ENCODE measurements at regions not wholly inside any gene's neighbourhood (a gene's known extent, or its start where the extent isn't known, plus 50 kb on each side); places are given as distances from the start of the nearest gene placed in this dataset.
"Not testable (repeated sequence)": the region's sequence is repeated elsewhere in the genome, so short reads cannot be mapped to it uniquely, and the experiment has no call there.

GRCh38 chr3:146709969-146710368, 104.8 kb upstream of the PLSCR5 start:
- H3K4me3 ChIP-seq (ENCODE audit: low read depth, low read length) = no peak overlapping the region
- DNase-seq (ENCODE audit: low read depth) = no peak
- TF ChIP-seq CTCF (IDR thresholded peaks at IDR 0.05; ENCODE audit: low read depth, low read length) (no peak), MYC (IDR thresholded peaks at IDR 0.05; ENCODE audit: low read depth, low read length) (no peak), POLR2A (IDR thresholded peaks at IDR 0.05; ENCODE audit: extremely low read depth, insufficient read length) (no peak)
- TF ChIP-seq, protein P1, sequence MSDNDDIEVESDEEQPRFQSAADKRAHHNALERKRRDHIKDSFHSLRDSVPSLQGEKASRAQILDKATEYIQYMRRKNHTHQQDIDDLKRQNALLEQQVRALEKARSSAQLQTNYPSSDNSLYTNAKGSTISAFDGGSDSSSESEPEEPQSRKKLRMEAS (IDR thresholded peaks at IDR 0.05; ENCODE audit: low read depth, low read length) = no peak

DNA sequence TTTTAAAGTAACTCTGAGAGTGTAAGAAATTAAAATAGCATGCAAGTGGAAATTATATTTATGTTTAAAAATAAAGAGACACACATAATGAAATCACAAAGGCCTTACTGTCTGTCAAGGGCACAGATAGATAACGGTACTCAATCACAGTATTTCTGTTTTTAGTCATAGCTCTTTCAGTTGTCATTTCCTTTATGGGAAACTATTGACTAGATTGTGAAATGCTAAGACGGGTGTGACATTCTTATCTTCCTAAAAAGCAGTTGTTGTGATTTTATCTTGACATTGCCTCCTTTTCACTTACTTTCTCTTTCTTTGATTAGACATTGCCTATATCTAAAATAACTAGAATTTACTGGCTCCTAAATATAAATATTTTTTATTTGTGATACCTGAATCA, 100.1 kb upstream of the PLSCR5 start:
- TF ChIP-seq, protein P1 (IDR thresholded peaks at IDR 0.05; ENCODE audit: low read depth, low read length) = no peak
- TF ChIP-seq CTCF (IDR thresholded peaks at IDR 0.05; ENCODE audit: low read depth, low read length) (no peak), POLR2A (IDR thresholded peaks at IDR 0.05; ENCODE audit: extremely low read depth, insufficient read length) (no peak)
- no peak overlapping the region for H3K4me3 ChIP-seq (ENCODE audit: low read depth, low read length)
- no peak for DNase-seq (ENCODE audit: low read depth)

- TF ChIP-seq POLR2A (IDR thresholded peaks at IDR 0.05; ENCODE audit: extremely low read depth, insufficient read length) (no peak), MYC (IDR thresholded peaks at IDR 0.05; ENCODE audit: low read depth, low read length) (no peak), CTCF (IDR thresholded peaks at IDR 0.05; ENCODE audit: low read depth, low read length) (no peak)
- no peak for DNase-seq (ENCODE audit: low read depth)
- no peak overlapping the region for H3K4me3 ChIP-seq (ENCODE audit: low read depth, low read length)
Observed at GRCh38 chr3:146702237-146702636, 97.1 kb upstream of the PLSCR5 start.

- TF ChIP-seq CTCF (IDR thresholded peaks at IDR 0.05; ENCODE audit: low read depth, low read length) (no peak), POLR2A (IDR thresholded peaks at IDR 0.05; ENCODE audit: extremely low read depth, insufficient read length) (no peak), MYC (IDR thresholded peaks at IDR 0.05; ENCODE audit: low read depth, low read length) (no peak)
- TF ChIP-seq, protein P1 (IDR thresholded peaks at IDR 0.05; ENCODE audit: low read depth, low read length) = no peak
- DNase-seq (ENCODE audit: low read depth) = no peak
- H3K4me3 ChIP-seq (ENCODE audit: low read depth, low read length) = no peak overlapping the region
Observed at GRCh38 chr3:146701246-146701645, 96.1 kb upstream of the PLSCR5 start.

DNA sequence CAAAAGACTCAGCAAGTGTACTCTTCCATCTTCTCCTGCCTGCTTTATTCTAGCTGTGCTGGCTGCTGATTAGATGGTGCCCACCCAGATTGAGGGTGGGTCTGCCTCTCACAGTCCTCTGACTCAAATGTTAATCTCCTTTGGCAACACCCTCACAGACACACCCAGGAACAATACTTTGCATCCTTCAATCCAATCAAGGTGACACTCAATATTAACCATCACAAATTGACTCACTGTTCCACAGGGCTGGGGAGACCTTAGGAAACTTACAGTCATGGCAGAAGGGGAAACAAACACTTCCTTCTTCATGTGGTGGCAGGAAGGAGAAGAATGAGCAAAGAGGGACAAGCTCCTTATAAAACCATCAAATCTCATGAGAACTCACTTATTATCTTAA, 94.9 kb upstream of the PLSCR5 start:
- not testable (repeated sequence) for DNase-seq (ENCODE audit: low read depth); H3K4me3 ChIP-seq (ENCODE audit: low read depth, low read length)

- TF ChIP-seq, protein P1 (IDR thresholded peaks at IDR 0.05; ENCODE audit: low read depth, low read length) = no peak
- TF ChIP-seq MYC (IDR thresholded peaks at IDR 0.05; ENCODE audit: low read depth, low read length) = no peak
- no peak for TF ChIP-seq CTCF (IDR thresholded peaks at IDR 0.05; ENCODE audit: low read depth, low read length)
- TF ChIP-seq POLR2A (IDR thresholded peaks at IDR 0.05; ENCODE audit: extremely low read depth, insufficient read length) = no peak
- no peak overlapping the region for H3K4me3 ChIP-seq (ENCODE audit: low read depth, low read length)
- no peak for DNase-seq (ENCODE audit: low read depth)
Observed at GRCh38 chr3:146692254-146692653, 87.1 kb upstream of the PLSCR5 start.
